UCSD-AML1 (cell line): ENCODE measurements at regions not wholly inside any gene's neighbourhood (a gene's known extent, or its start where the extent isn't known, plus 50 kb on each side); places are given as distances from the start of the nearest gene placed in this dataset.

Source experiments
- DNase-seq: peaks from one replicate; lab custom pipeline; 2025; ENCODE audit not compliant: unreplicated experiment; lab: John Stamatoyannopoulos, UW

DNA sequence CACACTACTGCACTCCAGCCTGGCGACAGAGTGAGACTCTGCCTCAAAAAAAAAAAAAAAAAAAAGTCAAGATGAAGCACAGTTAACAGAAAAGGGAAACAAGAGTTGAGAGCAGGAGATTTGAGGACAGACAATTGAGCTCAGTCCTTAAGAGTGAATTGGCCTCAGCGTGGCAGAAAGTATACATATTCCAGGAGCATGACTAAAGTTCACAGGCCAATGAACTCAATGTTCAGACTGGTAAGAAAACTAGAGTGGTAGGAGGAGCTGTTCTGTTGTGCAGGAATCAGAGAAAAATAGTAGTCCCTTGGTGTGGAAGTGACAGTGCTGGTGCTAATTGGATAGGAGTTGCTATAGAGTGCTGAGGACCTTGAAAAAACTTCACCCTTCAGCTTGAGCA lies 60.0 kb downstream of the NRN1 start:
- DNase-seq = no peak

GRCh38 chr6:5946181-5946580 lies 60.5 kb downstream of the NRN1 start:
- no peak for DNase-seq

- no peak for DNase-seq
Observed at GRCh38 chr6:5943591-5943990, 63.1 kb downstream of the NRN1 start.

GRCh38 chr6:5942591-5942990 lies 64.1 kb downstream of the NRN1 start:
- no peak for DNase-seq

- no peak for DNase-seq
Observed at GRCh38 chr6:5941188-5941587, 65.5 kb downstream of the NRN1 start.

GRCh38 chr6:5938934-5939333 lies 67.8 kb downstream of the NRN1 start:
- no peak for DNase-seq

GRCh38 chr6:5937936-5938706 lies 68.6 kb downstream of the NRN1 start:
- DNase-seq = no peak

- no peak for DNase-seq
Observed at GRCh38 chr6:5937169-5937909, 69.4 kb downstream of the NRN1 start.

DNA sequence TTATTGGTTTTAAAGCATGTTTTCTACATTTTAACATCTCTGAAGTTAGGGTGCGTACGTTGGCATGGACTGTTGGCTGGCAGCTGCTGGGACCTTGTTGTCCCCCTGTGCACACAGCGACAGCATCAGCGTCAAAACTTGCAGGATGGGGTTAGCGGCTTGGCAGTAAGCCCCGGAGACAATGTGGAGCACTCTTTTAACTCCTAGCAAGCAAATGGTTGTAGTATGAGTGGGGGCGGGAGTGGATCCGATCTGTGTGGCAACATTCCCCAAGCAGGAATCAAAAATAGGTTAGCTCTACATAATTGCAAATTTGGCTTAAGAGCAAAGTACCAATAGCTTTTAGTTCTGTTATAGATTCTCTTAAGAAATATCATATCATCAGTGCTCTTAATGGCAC lies 70.1 kb downstream of the NRN1 start:
- no peak for DNase-seq

GRCh38 chr6:5936140-5936539 lies 70.6 kb downstream of the NRN1 start:
- no peak for DNase-seq

- DNase-seq = no peak
Observed at GRCh38 chr6:5930968-5931367, 75.8 kb downstream of the NRN1 start.

- peak; percentile 16 for DNase-seq
Observed at GRCh38 chr6:5930143-5930770, 76.5 kb downstream of the NRN1 start.

GRCh38 chr6:5923840-5924239 lies 82.9 kb downstream of the NRN1 start:
- no peak for DNase-seq

- no peak for DNase-seq
Observed at GRCh38 chr6:5922230-5922629, 84.5 kb downstream of the NRN1 start.

DNA sequence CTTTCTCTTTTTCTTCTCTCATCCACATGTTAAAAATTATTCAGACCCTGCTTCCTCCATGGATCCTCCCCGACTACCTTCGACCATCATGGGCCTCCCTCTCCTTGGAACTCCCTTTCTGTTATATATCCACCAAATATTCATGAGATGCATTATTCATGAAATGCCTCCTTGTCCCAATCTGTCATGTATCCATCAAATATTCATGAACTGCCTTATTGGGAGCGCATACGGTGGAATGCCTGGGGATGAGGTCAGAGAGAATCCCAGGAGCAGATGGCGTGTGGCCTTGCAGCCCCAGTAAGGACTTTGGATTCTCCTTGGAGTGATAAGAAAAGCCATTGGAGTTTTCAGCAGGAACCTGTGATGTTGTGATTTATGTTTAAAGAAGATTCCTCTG lies 97.0 kb downstream of the NRN1 start:
- no peak for DNase-seq

GRCh38 chr6:5906842-5907241 lies 99.9 kb downstream of the NRN1 start:
- DNase-seq = no peak

DNA sequence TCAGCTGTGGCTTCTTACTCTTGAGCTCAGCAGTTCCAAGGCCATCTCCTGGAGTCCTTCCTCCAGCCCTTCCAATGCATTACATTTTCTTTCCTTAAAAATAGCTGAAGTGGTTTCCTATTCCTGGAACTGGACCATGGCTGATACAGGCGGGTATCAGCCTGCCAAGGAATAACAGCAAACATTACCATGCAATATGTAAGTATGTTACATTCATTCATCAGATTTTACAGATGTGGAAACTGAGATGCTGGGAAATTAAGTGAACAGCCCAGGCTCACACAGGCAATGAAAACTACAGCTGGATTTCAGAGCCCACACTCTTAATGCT lies 100.4 kb downstream of the NRN1 start:
- no peak for DNase-seq

DNA sequence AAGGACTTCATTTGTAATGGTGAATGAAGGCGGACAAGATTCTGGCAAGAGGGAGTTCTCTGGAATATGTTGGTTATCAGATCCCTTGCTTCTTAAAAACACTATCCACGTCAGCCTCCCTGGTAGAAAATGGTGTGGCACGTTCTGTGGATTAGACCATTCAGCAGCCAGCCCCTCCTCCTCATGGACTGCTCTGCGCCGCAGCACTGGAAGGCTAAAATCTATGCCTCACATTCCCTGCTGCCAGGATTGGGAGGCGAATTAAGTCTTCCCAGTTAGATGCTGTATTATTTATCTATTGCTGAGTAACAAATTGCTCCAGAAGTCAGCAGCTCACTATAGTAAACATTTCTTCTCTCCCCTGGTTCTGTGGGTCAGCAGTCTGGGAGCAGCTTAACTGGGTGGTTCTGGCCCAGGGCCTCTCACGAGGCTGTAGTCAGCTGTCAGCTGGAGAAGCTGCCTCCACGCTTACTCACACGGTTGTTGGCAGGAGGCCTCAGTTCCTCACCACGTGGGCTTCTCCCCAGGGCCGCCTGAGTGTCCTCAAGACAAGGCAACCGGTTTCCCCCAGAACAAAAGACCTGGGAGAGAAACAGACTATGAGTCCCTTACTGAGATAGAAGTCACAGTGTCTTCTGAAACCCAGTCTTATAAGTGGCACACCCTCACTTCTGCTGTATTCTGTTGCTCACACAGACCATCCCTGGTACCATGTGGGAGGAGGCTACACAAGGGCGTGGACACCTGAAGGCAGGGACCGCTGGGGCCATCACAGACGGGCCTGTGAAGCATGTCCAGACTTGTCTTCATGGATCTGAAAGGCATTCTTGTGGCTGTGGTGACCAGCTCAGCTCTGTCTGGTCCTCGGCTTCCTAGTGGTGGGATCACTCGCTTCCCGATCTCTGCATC lies 101.0 kb downstream of the NRN1 start:
- DNase-seq = no peak

DNA sequence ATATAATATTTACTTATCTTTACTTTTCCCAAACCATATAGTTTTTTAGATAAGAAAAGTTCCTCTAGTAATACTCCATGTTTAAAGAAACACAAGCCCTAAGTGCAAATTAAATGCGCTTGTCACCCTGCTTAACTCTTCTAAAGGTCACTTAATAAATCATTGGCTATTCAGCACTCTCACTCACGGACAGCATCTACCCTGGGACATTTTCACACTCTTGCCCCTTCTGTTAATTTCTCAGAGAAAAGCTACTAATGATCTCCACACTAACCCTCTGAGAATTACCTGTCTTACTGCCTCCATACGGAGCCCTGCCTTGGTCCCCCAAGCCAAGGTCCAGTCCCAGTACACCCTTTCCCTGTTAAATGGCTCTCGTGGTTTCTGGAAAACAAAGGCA lies 102.2 kb downstream of the NRN1 start:
- DNase-seq = no peak

DNA sequence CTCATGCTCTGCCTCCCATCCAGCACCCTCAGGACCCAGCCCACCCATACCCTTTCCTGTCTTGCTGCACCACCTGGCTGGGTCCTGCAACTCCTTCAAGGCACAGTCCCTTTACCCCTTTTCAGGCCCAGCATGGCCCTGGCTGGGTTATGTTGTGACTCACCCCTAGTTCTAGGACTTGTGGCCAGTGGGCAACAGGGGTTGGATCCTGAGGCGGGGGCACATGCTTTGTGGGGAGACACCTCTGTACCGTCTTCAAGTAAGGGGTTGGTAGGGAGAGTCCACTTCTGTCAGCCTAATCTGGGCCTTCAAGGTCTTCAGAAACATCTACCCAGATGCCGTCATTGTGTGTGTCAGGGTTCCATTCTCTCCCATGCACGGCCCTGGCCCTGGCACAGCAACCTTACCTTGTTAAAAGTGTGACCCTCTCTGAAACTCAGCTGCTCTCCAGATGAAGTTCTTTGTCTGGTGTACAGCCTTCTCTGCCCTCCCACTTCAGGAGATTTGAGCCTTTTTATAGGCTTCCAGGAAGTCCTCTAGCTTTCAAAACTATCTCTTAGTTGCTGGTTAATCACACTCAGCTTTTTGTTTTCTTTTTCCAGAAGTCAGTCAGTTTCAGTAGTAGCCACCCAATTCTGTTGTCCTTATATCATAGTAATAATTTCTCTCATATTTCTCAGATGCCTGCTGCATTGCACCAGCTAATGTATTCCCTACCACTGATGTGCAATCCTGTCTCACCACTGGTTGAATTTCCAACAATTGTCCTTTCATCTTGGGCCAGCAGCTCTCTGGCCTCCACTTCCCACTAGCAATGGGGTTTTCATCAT lies 107.3 kb downstream of the NRN1 start:
- DNase-seq = no peak
